SJSA1 (cell line): ENCODE measurements at regions not wholly inside any gene's neighbourhood (a gene's known extent, or its start where the extent isn't known, plus 50 kb on each side); places are given as distances from the start of the nearest gene placed in this dataset.
A peak's percentile ranks its signal among the peaks of the same experiment; 100 is the strongest.

ENCODE experiments used
- DNase-seq, 2 experiments: peaks; one replicate each; pipeline ENCODE4 v3.0.0-alpha.2; 2015 to 2020; ENCODE audit warnings: low spot score in 2 of 2, low read depth in 1 of 2
- H3K27ac ChIP-seq: fragments of 250-450 bp; sonication (Bioruptor Pico); 2 replicates; pipeline ENCODE4 v1.5.1; 2020; ENCODE audit warnings: mild to moderate bottlenecking, moderate library complexity
- H3K27me3 ChIP-seq: fragments of 250-450 bp; sonication (Bioruptor Pico); replicated peaks from 2 replicates; pipeline ENCODE4 v1.5.1; 2020; ENCODE audit warnings: mild to moderate bottlenecking, moderate library complexity
- H3K36me3 ChIP-seq: fragments of 250-450 bp; sonication (Bioruptor Pico); 2 replicates; pipeline ENCODE4 v1.5.1; 2020; ENCODE audit warnings: mild to moderate bottlenecking
- H3K4me1 ChIP-seq: fragments of 250-450 bp; sonication (Bioruptor Pico); replicated peaks from 2 replicates; pipeline ENCODE4 v1.6.1; 2021; ENCODE audit warnings: mild to moderate bottlenecking
- H3K4me3 ChIP-seq: fragments of 250-450 bp; sonication (Bioruptor Pico); 2 replicates; pipeline ENCODE4 v1.5.1; 2020; ENCODE audit warnings: mild to moderate bottlenecking
- H3K9me3 ChIP-seq: fragments of 250-450 bp; sonication (Bioruptor Pico); replicated peaks from 2 replicates; pipeline ENCODE4 v1.5.1; 2020; ENCODE audit warnings: mild to moderate bottlenecking

DNA sequence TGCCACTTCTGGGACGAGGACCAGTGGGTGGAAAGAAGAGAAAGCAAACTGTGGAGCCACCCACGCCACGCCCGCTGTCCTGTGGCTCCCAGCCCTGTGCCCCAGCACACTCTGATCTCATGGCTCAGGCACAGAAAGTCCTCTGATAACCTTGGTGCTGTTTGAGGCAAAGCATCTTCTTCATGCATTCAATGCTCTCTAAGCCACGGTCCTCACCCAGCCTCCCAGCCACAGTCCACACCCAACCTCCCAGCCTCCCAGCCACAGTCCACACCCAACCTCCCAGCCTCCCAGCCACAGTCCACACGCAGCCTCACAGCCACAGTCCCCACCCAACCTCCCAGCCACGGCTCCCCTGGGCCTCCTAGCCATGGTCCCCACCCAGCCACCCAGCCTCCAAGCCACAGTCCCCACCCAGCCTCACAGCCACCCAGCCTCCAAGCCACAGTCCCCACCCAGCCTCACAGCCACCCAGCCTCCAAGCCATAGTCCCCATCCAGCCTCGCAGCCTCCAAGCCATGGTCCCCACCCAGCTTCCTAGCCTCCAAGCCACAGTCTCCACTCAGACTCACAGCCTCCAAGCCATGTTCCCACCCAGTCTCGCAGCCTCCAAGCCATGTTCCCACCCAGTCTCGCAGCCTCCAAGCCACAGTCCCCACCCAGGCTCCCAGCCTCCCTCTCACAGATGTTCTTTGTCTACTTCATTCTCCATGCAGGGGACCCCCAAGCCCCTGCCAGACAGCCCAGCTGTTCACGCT lies 74.9 kb downstream of the SOX1 start:
- Histone ChIP-seq H3K4me1 (no peaks in the 10 kb centered on the region), H3K27ac (no peak overlapping the region), H3K27me3 (peaks cover 46% of the 10 kb centered on the region), H3K36me3 (no peaks in the 10 kb centered on the region), H3K9me3 (no peaks in the 10 kb centered on the region; the same call in 1 of the 2 replicates), H3K4me3 (no peak overlapping the region)
- DNase-seq, result peak in 1 of 2 experiments; percentile 47

DNA sequence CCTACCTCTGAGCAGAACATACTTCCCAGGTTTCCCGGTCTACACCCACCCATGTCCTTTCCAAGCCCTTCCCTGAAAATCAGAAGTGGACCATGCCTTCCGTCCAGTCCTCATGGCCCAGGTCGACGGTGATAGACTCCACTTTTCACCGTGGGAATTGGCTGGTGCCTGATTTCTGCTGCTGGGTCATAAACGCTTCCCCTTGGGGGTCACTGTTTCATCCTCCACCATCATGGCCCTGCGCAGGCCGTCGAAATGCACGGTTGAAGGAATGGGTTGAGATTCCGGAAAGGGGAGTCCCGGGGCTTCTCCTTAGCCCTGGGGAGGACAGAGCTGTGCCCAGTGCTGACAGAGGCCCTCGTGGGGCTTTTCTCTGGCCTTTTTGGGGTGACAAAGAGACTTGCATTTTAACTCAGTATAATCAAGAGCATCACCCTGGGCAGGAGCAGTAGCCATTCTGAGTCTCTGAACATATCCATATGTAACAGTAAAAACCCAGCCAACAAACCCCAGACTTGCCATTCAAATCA lies 75.5 kb downstream of the SOX1 start:
- peak in 1 of 2 experiments; percentile 45 for DNase-seq
- H3K27ac ChIP-seq, result no peak overlapping the region

DNA sequence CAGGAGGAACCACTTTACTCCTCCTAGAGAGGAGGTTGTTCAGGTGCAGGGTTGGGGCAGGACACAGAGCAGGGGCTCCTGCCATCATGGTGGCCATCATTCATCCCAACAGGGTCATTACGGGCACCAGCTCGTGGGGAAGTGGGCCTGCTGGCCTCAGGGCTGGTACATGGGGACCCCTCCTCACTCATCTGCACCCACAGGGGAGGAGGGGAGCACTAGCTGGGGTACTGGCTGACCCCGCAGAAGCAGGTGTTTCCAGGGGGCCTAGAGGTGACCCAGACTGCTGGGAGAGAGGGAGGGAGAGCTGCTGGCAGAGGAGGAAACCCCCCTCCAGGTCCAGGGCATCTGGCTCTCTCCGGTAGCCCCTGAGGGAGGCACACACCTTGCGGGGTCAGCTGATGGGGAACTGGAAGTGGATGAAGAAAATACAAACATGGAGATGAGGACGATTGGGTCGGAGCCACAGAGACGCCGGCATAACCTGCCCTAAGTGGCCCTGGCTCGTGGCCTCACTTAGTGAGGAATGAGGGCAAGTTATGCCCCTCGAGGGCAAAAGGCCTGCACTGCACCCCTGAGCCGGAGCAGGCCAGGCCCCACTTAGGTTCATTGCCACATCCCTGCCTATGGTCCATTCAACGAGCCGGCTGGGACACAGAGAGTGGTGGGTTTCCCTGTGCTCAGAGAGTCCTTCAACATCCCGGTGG lies 76.2 kb downstream of the SOX1 start:
- H3K27me3 ChIP-seq, result peaks cover 34% of the 10 kb centered on the region
- no peaks in the 10 kb centered on the region for H3K4me1 ChIP-seq
- peak in 1 of 2 experiments; percentile 46 for DNase-seq
- H3K27ac ChIP-seq, result no peak overlapping the region
- H3K4me3 ChIP-seq, result no peak overlapping the region
- H3K36me3 ChIP-seq, result no peaks in the 10 kb centered on the region
- H3K9me3 ChIP-seq, result no peaks in the 10 kb centered on the region; the same call in 1 of the 2 replicates

More for the DNA sequence above, 75.5 kb downstream of the SOX1 start:
- no peaks in the 10 kb centered on the region for H3K36me3 ChIP-seq
- no peaks in the 10 kb centered on the region for H3K4me1 ChIP-seq
- H3K27me3 ChIP-seq, result peaks cover 41% of the 10 kb centered on the region
- no peak overlapping the region for H3K4me3 ChIP-seq
- H3K9me3 ChIP-seq, result no peaks in the 10 kb centered on the region; the same call in 1 of the 2 replicates

DNA sequence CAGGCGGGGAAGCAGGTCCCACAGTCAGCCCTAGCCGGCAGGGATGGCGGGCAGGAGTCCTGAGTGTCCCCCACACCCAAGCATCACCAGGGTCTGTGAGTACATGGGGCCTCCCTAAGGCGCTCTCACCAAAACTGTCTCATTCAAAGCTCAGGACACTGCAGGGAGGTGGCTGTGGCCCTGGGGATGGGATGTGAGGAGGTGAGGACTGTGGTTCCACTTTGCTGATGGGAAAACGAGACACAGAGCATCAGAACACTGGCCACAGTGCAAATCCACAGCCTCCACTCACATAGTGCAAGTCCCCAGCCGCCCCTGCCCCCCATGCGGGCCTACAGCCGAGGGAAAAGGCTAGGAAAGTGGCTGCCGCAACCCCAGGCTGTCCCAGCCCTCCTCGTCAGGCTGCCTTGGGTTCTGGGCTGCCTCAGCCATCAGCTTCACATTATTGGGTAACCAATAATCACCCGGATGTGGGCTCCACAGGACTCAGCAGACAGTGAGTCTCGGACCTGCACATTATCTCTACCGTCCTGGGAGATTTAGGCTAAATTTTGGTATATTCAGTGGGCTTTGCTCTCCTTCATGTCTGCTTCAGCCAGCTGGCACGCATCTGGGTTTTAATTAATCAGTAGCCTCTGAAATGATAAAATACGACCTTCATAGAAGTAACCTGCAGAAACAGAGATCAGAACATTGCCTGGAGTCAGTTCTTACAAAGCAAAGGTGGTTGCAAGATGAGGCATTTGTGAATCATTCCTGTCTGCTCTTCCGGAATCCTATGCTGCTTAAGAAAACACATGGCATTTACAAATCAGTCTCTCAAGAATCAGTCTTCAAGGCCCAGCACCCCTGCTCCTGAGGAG lies 77.0 kb downstream of the SOX1 start:
- Histone ChIP-seq H3K9me3 (no peaks in the 10 kb centered on the region; the same call in 1 of the 2 replicates), H3K27ac (no peak overlapping the region), H3K27me3 (peaks cover 26% of the 10 kb centered on the region), H3K4me1 (no peaks in the 10 kb centered on the region), H3K4me3 (no peak overlapping the region), H3K36me3 (no peaks in the 10 kb centered on the region)
- peak in 1 of 2 experiments; percentile 46 for DNase-seq

DNA sequence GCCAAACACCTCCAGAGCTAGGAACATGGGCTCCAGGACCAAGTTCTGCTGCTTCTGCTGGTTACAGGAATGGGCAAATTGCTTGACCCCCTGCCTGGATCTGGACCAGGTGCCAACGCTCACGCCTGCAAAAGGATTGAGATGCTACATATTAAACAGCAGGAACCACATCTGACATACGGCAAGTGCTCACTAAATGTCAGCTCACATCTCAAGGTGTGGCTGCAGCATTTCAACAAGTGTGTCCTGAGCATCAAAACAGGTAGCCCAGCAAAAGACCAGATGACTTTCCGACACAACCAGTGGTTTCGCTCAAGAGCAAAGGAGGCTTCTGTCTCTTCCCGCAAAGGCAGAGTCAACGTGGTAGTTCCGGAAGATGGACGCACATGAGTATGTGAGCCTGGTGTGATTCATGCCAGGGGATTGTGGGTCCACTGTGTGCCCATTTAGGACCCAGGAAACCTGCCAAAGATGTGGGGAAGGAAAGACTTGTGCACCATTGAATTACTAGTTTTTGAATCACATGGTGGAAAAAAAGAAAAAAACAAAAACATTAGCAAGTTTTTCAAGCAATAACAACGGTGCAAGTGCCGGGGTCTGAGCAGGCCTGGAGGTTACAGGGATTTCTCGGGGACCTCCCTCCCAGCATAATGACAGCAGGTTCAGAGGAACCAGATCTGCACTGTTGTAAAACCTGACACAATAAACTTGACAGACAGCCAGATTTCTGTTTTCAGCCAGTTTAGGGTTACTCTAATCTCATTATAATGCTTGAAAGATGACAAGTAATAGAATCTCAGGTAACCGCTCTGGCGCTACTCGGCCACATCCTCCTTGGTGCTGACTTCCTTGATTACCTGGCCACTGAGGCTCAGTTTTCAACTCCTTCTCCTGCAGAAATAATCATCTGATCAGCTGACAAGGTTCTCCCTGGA lies 77.9 kb downstream of the SOX1 start:
- Histone ChIP-seq H3K27ac (no peak overlapping the region), H3K4me3 (no peak overlapping the region), H3K27me3 (peaks cover 18% of the 10 kb centered on the region), H3K9me3 (no peaks in the 10 kb centered on the region; the same call in 1 of the 2 replicates), H3K4me1 (no peaks in the 10 kb centered on the region), H3K36me3 (no peaks in the 10 kb centered on the region)
- DNase-seq, result peak in 1 of 2 experiments; percentile 40

DNA sequence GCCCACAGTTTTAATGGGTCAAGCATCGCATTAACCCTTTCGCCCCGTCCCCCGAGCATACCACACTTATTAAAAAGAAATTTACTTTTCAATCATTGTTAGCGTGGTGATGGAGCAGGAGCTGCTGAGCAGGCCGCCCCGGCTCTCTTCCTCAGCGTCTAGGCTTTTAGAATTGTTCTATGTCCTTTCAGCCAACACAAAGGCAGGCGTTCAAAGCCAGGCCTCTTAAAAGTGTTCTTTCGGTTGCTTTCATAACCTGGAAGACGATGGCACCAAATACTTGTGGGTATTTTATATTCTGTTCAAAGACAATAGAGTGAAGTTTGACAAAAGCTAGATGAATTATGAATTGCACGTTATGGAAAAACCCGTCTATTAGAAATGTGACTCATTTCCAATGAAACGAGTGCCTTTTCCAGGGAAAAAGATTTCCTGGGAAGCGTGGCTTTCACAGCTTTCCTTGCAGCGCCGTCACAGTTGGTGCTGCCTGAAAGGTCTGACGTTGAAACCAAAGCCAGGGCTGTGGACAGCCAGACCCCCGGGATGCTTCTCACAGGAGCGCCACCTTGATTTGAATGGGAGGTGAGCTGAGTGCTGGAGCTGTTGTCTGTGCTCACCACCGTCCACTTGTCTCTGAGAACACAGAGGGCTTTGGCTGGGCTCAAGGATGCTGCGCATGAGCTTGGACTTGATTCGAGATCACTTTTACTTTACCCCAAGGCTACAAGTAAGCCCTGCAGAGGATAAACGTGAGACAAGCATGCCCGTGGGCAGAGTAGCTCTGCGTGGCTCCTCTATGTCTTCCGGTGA lies 78.8 kb downstream of the SOX1 start:
- no peaks in the 10 kb centered on the region for H3K36me3 ChIP-seq
- no peak overlapping the region for H3K4me3 ChIP-seq
- no peak overlapping the region for H3K27ac ChIP-seq
- peak in 1 of 2 experiments; percentile 40 for DNase-seq
- no peaks in the 10 kb centered on the region for H3K4me1 ChIP-seq
- peaks cover 10% of the 10 kb centered on the region; the same call in 1 of the 2 replicates for H3K27me3 ChIP-seq
- no peaks in the 10 kb centered on the region; the same call in 1 of the 2 replicates for H3K9me3 ChIP-seq

DNA sequence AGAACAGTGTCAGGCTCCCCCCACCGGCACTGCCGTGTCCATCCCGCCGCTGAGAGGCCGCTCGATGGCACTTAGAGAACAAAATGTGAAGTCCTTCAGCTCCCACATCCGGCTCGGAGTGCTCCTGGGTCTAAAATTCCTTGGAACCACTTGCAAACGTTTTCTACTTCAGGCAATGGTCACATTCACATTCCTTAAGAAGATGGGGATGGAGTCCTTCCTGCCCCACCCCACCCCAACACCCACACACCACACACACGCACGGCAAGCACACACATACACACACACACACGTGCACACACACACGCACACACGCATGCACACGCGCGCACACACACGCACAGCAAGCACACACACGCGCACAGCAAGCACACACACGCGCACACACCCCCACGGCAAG lies 83.4 kb downstream of the SOX1 start:
- H3K27me3 ChIP-seq, result peaks cover 31% of the 10 kb centered on the region
- no peak for DNase-seq
- peaks cover 3% of the 10 kb centered on the region; the same call in 1 of the 2 replicates for H3K9me3 ChIP-seq
- no peak overlapping the region for H3K4me3 ChIP-seq
- H3K4me1 ChIP-seq, result no peaks in the 10 kb centered on the region
- H3K27ac ChIP-seq, result no peak overlapping the region
- no peaks in the 10 kb centered on the region for H3K36me3 ChIP-seq

DNA sequence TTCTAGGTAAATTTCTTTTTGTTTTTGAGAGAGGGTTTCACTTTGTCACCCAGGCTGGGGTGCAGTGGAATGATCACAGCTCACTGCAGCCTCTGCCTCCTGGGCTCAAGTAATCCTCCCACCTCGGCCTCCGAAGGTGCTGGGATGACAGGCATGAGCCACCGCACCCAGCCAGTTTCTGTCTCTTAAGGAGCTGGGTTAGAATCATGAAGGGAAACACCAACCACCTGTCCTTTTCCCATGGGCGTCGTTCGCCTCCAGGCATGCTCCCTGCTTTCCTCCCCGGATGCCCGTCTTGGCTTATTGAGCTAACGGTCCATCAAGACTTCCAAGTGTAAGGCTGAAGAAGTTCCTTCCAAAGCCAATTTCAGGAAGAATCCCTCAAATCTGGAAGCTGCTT lies 85.9 kb downstream of the SOX1 start:
- peaks cover 3% of the 10 kb centered on the region; the same call in 1 of the 2 replicates for H3K9me3 ChIP-seq
- peaks cover 50% of the 10 kb centered on the region for H3K27me3 ChIP-seq
- no peaks in the 10 kb centered on the region for H3K36me3 ChIP-seq
- no peak overlapping the region for H3K27ac ChIP-seq
- no peak overlapping the region for H3K4me3 ChIP-seq
- DNase-seq, result no peak
- no peaks in the 10 kb centered on the region for H3K4me1 ChIP-seq

DNA sequence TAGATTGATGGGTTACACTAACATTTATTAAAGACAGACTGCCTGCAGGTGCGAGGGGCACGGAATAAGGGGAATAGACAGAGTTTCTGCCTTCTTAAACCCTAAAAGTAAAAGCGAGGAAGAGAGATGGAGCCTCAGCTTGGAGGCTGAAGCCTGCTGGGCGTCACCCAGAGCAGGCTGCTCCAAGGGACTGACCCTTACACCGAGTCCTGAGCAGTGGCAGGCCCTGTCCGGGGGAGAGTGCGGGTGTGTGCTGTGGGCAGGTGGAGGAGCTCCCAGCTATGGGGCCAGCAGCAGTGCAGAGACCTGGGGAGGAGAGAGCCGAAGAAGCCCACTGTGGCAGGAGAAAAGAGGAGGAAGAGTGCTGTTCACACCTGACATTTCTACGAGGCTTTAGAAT lies 86.4 kb downstream of the SOX1 start:
- H3K9me3 ChIP-seq, result peaks cover 3% of the 10 kb centered on the region; the same call in 1 of the 2 replicates
- H3K27ac ChIP-seq, result no peak overlapping the region
- H3K4me3 ChIP-seq, result no peak overlapping the region
- peaks cover 55% of the 10 kb centered on the region for H3K27me3 ChIP-seq
- no peaks in the 10 kb centered on the region for H3K36me3 ChIP-seq
- no peaks in the 10 kb centered on the region for H3K4me1 ChIP-seq
- DNase-seq, result no peak

DNA sequence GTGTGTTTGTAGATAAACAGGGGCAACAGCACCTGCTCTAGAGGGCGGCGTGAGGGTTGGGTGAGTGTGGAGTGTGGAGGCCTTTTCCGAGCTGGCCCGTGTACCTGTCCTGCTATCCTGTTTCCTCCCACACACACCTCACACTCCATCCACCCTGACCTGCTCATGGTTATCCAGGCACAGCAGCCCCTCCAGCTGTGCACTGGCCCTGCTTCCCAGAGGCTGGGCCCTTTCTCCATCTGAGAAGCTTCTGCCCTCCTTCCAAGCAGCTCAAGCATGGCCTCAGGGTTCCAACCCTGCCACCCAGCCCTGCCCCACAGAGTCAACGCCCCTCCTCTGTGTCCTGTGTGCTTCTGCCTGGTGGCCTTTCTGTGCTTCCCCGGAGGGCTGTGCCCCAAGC lies 86.9 kb downstream of the SOX1 start:
- no peak for DNase-seq
- H3K27me3 ChIP-seq, result peaks cover 60% of the 10 kb centered on the region
- peaks cover 6% of the 10 kb centered on the region; the same call in 1 of the 2 replicates for H3K9me3 ChIP-seq

DNA sequence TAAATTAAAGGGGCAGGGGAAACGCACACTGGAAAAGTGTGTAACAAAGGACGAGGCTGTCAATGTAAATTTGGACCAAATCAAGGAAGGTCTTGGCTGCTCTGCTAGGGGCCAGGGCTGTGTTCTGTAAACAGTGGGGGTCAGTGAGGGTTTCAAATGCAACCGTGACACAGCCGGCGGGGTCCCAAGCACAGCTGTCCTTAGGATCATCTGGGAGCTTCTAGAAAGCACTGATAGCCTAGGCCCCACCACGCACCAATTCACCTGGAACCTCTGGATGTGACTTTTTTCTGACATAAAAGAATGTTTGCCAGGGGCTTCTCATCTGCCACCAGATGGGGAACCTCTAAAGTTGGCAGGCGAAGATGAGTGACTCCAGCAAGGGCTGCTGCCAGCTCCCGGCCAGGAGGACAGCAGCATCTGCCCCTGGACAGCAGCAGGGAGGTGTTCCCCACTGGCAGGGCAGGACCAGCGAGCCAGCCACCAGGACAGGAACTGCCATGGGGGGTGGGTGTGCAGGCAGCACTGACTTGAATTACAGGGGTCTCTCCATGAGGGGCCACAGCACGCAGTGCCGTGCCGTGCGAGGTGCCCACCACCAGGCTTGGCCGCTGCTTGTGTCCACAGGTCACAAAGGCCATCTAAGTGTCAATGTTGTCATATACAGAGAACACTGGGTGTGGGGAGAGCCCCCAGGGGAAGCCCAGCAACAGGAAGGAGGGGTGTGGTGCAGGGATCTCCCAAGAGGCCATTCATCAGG lies 87.5 kb downstream of the SOX1 start:
- peaks cover 60% of the 10 kb centered on the region for H3K27me3 ChIP-seq
- no peaks in the 10 kb centered on the region for H3K36me3 ChIP-seq
- DNase-seq, result no peak
- H3K4me1 ChIP-seq, result no peaks in the 10 kb centered on the region
- H3K4me3 ChIP-seq, result no peak overlapping the region
- no peak overlapping the region for H3K27ac ChIP-seq
- peaks cover 6% of the 10 kb centered on the region; the same call in 1 of the 2 replicates for H3K9me3 ChIP-seq

More for the DNA sequence above, 86.9 kb downstream of the SOX1 start:
- Histone ChIP-seq H3K4me1 (no peaks in the 10 kb centered on the region), H3K27ac (no peak overlapping the region), H3K4me3 (no peak overlapping the region), H3K36me3 (no peaks in the 10 kb centered on the region)
